Loucy (cell line): ENCODE measurements at regions not wholly inside any gene's neighbourhood (a gene's known extent, or its start where the extent isn't known, plus 50 kb on each side); places are given as distances from the start of the nearest gene placed in this dataset.

ENCODE experiments used
- H2AFZ ChIP-seq: fragments of 200-600 bp; sonication (generic); 2 replicates; pipeline ENCODE4 v1.6.0; 2016; ENCODE audit warnings: antibody characterized with exemption, mild to moderate bottlenecking, low read length, moderate library complexity
- H3F3A ChIP-seq: fragments of 200-600 bp; 2 replicates; pipeline ENCODE4 v1.6.0; 2016; ENCODE audit warnings: antibody characterized with exemption, low read depth, mild to moderate bottlenecking
- H3K27me3 ChIP-seq: fragments of 200-600 bp; sonication (generic); 2 replicates; pipeline ENCODE4 v1.6.1; 2014; ENCODE audit warnings: low read length, mild to moderate bottlenecking; ENCODE audit not compliant: insufficient read depth, poor library complexity, severe bottlenecking
- H3K36me3 ChIP-seq: fragments of 200-600 bp; sonication (generic); 2 replicates; pipeline ENCODE4 v1.6.1; 2016; ENCODE audit warnings: low read length; ENCODE audit not compliant: insufficient read depth
- H3K4me1 ChIP-seq: fragments of 200-600 bp; sonication (generic); 2 replicates; pipeline ENCODE4 v1.5.1; 2014; ENCODE audit warnings: low read length, mild to moderate bottlenecking; ENCODE audit not compliant: insufficient read depth, poor library complexity, severe bottlenecking
- H3K4me2 ChIP-seq: fragments of 200-600 bp; sonication (generic); 2 replicates; pipeline ENCODE4 v1.6.0; 2014; ENCODE audit warnings: antibody characterized with exemption, low read length, low read depth, mild to moderate bottlenecking; ENCODE audit not compliant: poor library complexity, severe bottlenecking
- H3K4me3 ChIP-seq: fragments of 200-600 bp; sonication (generic); 2 replicates; pipeline ENCODE4 v1.5.1; 2014; ENCODE audit warnings: low read length, mild to moderate bottlenecking, mixed read lengths; ENCODE audit not compliant: poor library complexity, severe bottlenecking
- H3K79me2 ChIP-seq: fragments of 200-600 bp; sonication (generic); 2 replicates; pipeline ENCODE4 v1.6.1; 2014; ENCODE audit warnings: low read length; ENCODE audit not compliant: insufficient read depth
- H3K9ac ChIP-seq: fragments of 200-600 bp; sonication (generic); 2 replicates; pipeline ENCODE4 v1.6.0; 2014; ENCODE audit warnings: mild to moderate bottlenecking, low read depth, low read length, moderate library complexity; ENCODE audit not compliant: poor library complexity, severe bottlenecking
- H3K9me2 ChIP-seq: fragments of 200-600 bp; sonication (generic); replicated peaks from 2 replicates; pipeline ENCODE4 v1.6.1; 2016; ENCODE audit warnings: low read depth, low read length, mixed read lengths
- H3K9me3 ChIP-seq: fragments of 200-600 bp; sonication (generic); 2 replicates; pipeline ENCODE4 v1.6.1; 2014; ENCODE audit warnings: mild to moderate bottlenecking, antibody characterized with exemption, low read length, low read depth; ENCODE audit not compliant: insufficient read depth
- H4K20me1 ChIP-seq: fragments of 200-600 bp; sonication (generic); 2 replicates; pipeline ENCODE4 v1.6.0; 2014; ENCODE audit warnings: antibody characterized with exemption, low read length, mild to moderate bottlenecking; ENCODE audit not compliant: insufficient read depth, poor library complexity, severe bottlenecking
- EZH2phosphoT487 ChIP-seq: fragments of 200-600 bp; IDR thresholded peaks from 2 replicates; pipeline ENCODE4 v1.6.1; 2018; ENCODE audit warnings: antibody characterized with exemption, mild to moderate bottlenecking, moderate library complexity, borderline replicate concordance
- TF ChIP-seq, protein P1 (sequence below): fragments of 200-600 bp; sonication (generic); conservative IDR thresholded peaks from 2 replicates; pipeline ENCODE4 v1.5.1; 2014; ENCODE audit warnings: mild to moderate bottlenecking, antibody characterized with exemption, low read length

DNA sequence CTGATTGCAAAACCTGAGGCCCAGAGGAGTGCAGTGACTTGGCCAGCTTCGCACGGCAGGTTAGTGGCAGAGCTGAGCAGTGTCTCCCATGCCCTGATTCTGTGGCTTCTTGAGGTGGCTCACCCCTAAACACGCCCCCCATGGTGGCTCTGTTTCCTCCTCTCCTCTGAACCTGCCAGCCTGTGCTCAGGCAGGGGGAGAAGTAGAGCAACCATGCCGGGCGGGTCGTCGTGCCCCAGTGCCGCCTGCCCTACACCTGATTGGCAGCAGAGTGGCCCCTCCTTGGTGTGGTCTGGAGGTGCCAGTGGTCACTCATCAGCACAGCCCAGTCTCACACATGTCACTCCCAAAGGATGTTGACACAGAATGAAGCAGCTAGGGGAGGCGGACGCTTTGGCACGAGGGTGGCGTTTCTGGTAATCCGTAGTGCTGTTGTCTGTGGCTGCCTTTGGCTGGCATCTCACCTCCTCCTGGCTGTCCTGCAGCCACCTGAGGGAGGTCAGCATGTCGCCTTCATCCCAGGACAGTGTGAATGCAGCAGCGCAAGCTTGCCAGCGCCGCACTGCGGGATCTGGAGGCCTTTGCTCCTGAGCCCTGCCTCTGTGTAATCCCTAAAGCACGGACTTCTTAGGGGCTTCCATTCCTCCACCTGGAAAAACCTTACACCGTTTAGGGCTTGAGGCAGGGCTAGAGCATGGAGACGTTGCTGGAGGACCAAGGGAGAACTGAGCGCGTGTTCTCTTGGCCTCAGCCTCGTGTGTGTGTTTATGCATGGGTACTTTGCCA lies 294.7 kb downstream of the SEC14L1 start:
- Histone ChIP-seq H3K79me2 (peaks cover 95% of the 10 kb centered on the region), H3K27me3 (no peaks in the 10 kb centered on the region), H4K20me1 (peaks cover 35% of the 10 kb centered on the region)

DNA sequence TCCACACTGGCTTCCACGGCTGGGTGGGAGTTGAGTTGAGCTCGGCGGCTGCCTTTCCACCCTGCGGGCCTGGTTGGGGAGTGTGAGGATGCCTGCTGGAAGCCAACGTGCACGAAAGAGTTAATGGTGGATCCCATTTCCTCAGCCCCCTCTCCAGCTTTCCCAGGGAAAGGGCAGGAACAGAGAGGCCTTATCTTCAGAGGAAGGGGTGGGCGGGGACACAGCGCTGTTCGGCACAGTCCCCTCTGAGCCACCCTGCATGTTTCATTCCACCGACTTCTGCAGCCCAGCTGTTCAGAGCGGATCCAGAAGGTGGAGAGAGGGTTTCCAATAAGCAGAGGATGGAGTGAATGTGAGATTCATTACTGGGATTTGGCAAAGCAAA lies 295.3 kb downstream of the SEC14L1 start:
- Histone ChIP-seq H3K9me2 (no peaks in the 10 kb centered on the region), H3K79me2 (peaks cover 89% of the 10 kb centered on the region), H3K9me3 (no peaks in the 10 kb centered on the region), H3K9ac (no peak overlapping the region), H4K20me1 (peaks cover 32% of the 10 kb centered on the region), H3K4me2 (no peak overlapping the region), H3K4me1 (peaks cover 49% of the 10 kb centered on the region), H3K4me3 (no peak overlapping the region), H2AFZ (no peak overlapping the region), H3K27me3 (no peaks in the 10 kb centered on the region), H3F3A (peaks cover 16% of the 10 kb centered on the region), H3K36me3 (peaks cover 59% of the 10 kb centered on the region; the same call in 1 of the 2 replicates)
- no peak for TF ChIP-seq EZH2phosphoT487
- TF ChIP-seq, protein P1, sequence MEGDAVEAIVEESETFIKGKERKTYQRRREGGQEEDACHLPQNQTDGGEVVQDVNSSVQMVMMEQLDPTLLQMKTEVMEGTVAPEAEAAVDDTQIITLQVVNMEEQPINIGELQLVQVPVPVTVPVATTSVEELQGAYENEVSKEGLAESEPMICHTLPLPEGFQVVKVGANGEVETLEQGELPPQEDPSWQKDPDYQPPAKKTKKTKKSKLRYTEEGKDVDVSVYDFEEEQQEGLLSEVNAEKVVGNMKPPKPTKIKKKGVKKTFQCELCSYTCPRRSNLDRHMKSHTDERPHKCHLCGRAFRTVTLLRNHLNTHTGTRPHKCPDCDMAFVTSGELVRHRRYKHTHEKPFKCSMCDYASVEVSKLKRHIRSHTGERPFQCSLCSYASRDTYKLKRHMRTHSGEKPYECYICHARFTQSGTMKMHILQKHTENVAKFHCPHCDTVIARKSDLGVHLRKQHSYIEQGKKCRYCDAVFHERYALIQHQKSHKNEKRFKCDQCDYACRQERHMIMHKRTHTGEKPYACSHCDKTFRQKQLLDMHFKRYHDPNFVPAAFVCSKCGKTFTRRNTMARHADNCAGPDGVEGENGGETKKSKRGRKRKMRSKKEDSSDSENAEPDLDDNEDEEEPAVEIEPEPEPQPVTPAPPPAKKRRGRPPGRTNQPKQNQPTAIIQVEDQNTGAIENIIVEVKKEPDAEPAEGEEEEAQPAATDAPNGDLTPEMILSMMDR: no peak

More for the DNA sequence above, 294.7 kb downstream of the SEC14L1 start:
- Histone ChIP-seq H2AFZ (no peak overlapping the region), H3K9me3 (no peaks in the 10 kb centered on the region), H3K36me3 (peaks cover 60% of the 10 kb centered on the region; the same call in 1 of the 2 replicates), H3K4me2 (no peak overlapping the region), H3K4me3 (no peak overlapping the region), H3K4me1 (peaks cover 44% of the 10 kb centered on the region), H3K9me2 (no peaks in the 10 kb centered on the region), H3K9ac (no peak overlapping the region), H3F3A (peaks cover 10% of the 10 kb centered on the region; the same call in 1 of the 2 replicates)
- TF ChIP-seq, protein P1: no peak
- TF ChIP-seq EZH2phosphoT487: no peak

DNA sequence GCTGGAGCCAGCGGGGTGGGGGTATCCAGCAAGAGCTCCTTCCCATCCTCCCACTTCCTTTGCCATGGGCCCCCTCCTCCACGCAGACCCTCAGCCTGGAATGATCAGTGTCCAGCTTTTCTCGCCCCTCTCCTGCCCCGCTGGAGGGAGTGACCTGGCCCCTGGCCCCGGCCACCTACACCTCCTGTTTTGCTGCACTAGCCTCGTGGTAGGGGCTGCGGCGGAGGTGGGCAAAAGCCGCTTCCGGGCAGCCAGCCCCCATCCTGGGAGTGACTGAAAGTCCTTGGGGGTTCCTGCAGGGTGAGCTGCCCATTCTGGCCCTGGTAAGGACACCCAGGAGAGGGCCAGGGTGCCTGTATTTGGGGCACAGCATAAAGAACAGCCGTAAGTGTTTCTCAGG lies 295.7 kb downstream of the SEC14L1 start:
- Histone ChIP-seq H3K79me2 (peaks cover 85% of the 10 kb centered on the region), H3K4me1 (peaks cover 52% of the 10 kb centered on the region)

More for the DNA sequence above, 295.7 kb downstream of the SEC14L1 start:
- peaks cover 54% of the 10 kb centered on the region; the same call in 1 of the 2 replicates for H3K36me3 ChIP-seq
- H3F3A ChIP-seq: peaks cover 18% of the 10 kb centered on the region
- peaks cover 31% of the 10 kb centered on the region for H4K20me1 ChIP-seq
- H3K9ac ChIP-seq: no peak overlapping the region
- H3K9me2 ChIP-seq: no peaks in the 10 kb centered on the region
- no peak for TF ChIP-seq EZH2phosphoT487
- TF ChIP-seq, protein P1: no peak
- no peak overlapping the region for H3K4me3 ChIP-seq
- no peak overlapping the region for H3K4me2 ChIP-seq
- no peaks in the 10 kb centered on the region for H3K9me3 ChIP-seq
- no peak overlapping the region for H2AFZ ChIP-seq
- H3K27me3 ChIP-seq: no peaks in the 10 kb centered on the region
